ENCODE measurements at regions not wholly inside any gene's neighbourhood (a gene's known extent, or its start where the extent isn't known, plus 50 kb on each side); places are given as distances from the start of the nearest gene placed in this dataset.

GRCh38 chr2:75320898-75321598 lies 121.7 kb upstream of the TACR1 start:
- no peak for TF ChIP-seq CTCF (IDR thresholded peaks at IDR 0.05; ENCODE audit: insufficient read depth, low read depth, low read length, missing control alignments)
- DNase-seq (ENCODE audit: low read depth), result no peak
- no peak overlapping the region for H3K4me3 ChIP-seq (ENCODE audit: low read depth, low read length)

- no peak for DNase-seq (ENCODE audit: low read depth)
- no peak for TF ChIP-seq CTCF (IDR thresholded peaks at IDR 0.05; ENCODE audit: insufficient read depth, low read depth, low read length, missing control alignments)
- no peak overlapping the region for H3K4me3 ChIP-seq (ENCODE audit: low read depth, low read length)
These were observed 120.6 kb upstream of the TACR1 start for GRCh38 chr2:75319951-75320350.

GRCh38 chr2:75317802-75318201 lies 118.5 kb upstream of the TACR1 start:
- no peak for TF ChIP-seq CTCF (IDR thresholded peaks at IDR 0.05; ENCODE audit: insufficient read depth, low read depth, low read length, missing control alignments)
- DNase-seq (ENCODE audit: low read depth), result no peak
- H3K4me3 ChIP-seq (ENCODE audit: low read depth, low read length), result no peak overlapping the region

GRCh38 chr2:75317316-75317715 lies 118.0 kb upstream of the TACR1 start:
- TF ChIP-seq CTCF (IDR thresholded peaks at IDR 0.05; ENCODE audit: insufficient read depth, low read depth, low read length, missing control alignments), result no peak
- no peak overlapping the region for H3K4me3 ChIP-seq (ENCODE audit: low read depth, low read length)
- no peak for DNase-seq (ENCODE audit: low read depth)

- no peak for DNase-seq (ENCODE audit: low read depth)
- H3K4me3 ChIP-seq (ENCODE audit: low read depth, low read length), result no peak overlapping the region
- TF ChIP-seq CTCF (IDR thresholded peaks at IDR 0.05; ENCODE audit: insufficient read depth, low read depth, low read length, missing control alignments), result no peak
These were observed 116.1 kb upstream of the TACR1 start for GRCh38 chr2:75315436-75315835.

- DNase-seq (ENCODE audit: low read depth), result peak; percentile 90
- peak; percentile 75 for TF ChIP-seq CTCF (IDR thresholded peaks at IDR 0.05; ENCODE audit: insufficient read depth, low read depth, low read length, missing control alignments)
- H3K4me3 ChIP-seq (ENCODE audit: low read depth, low read length), result no peak overlapping the region
These were observed 112.7 kb upstream of the TACR1 start for GRCh38 chr2:75311993-75312392.

GRCh38 chr2:75311521-75311920 lies 112.2 kb upstream of the TACR1 start:
- no peak overlapping the region for H3K4me3 ChIP-seq (ENCODE audit: low read depth, low read length)
- no peak for DNase-seq (ENCODE audit: low read depth)
- TF ChIP-seq CTCF (IDR thresholded peaks at IDR 0.05; ENCODE audit: insufficient read depth, low read depth, low read length, missing control alignments), result no peak
